ENCODE measurements at regions not wholly inside any gene's neighbourhood (a gene's known extent, or its start where the extent isn't known, plus 50 kb on each side); places are given as distances from the start of the nearest gene placed in this dataset.

GRCh38 chr5:8098081-8098480 lies 229.1 kb downstream of the MTRR start:
- TF ChIP-seq CTCF (IDR thresholded peaks at IDR 0.05) (no peak), POLR2A (IDR thresholded peaks at IDR 0.05) (no peak)
